ENCODE measurements at regions not wholly inside any gene's neighbourhood (a gene's known extent, or its start where the extent isn't known, plus 50 kb on each side); places are given as distances from the start of the nearest gene placed in this dataset.
"Not testable (repeated sequence)": the region's sequence is repeated elsewhere in the genome, so short reads cannot be mapped to it uniquely, and the experiment has no call there.

GRCh38 chr7:63790177-63790763 is 208.4 kb upstream of the ZNF722 start:
- not testable (repeated sequence) for TF ChIP-seq CTCF, POLR2A (IDR thresholded peaks at IDR 0.05)

Data from uterus (tissue), 2 donors.